IPS-20b (cell line): ENCODE measurements at regions not wholly inside any gene's neighbourhood (a gene's known extent, or its start where the extent isn't known, plus 50 kb on each side); places are given as distances from the start of the nearest gene placed in this dataset.

Experiments
- H3K27ac ChIP-seq: one replicate; pipeline ENCODE4 v1.5.1; 2013; ENCODE audit warnings: low read length
- H3K27me3 ChIP-seq: 2 replicates; pipeline ENCODE4 v1.6.1; 2013; ENCODE audit warnings: mild to moderate bottlenecking, low read length, inconsistent platforms; ENCODE audit not compliant: insufficient read depth
- H3K36me3 ChIP-seq: 2 replicates; pipeline ENCODE4 v1.6.1; 2013; ENCODE audit warnings: low read depth, mild to moderate bottlenecking, inconsistent platforms, low read length, moderate library complexity; ENCODE audit not compliant: insufficient read depth
- H3K4me1 ChIP-seq: 2 replicates; pipeline ENCODE4 v1.6.1; 2013; ENCODE audit warnings: mild to moderate bottlenecking, control low read depth, inconsistent platforms, low read length, moderate library complexity; ENCODE audit not compliant: insufficient read depth
- H3K4me3 ChIP-seq: 2 replicates; pipeline ENCODE4 v1.5.1; 2013; ENCODE audit warnings: mild to moderate bottlenecking, low read length, inconsistent platforms
- H3K9ac ChIP-seq: 2 replicates; pipeline ENCODE4 v1.6.1; 2013; ENCODE audit warnings: low read depth, mild to moderate bottlenecking, inconsistent platforms, low read length, moderate library complexity
- H3K9me3 ChIP-seq: 2 replicates; pipeline ENCODE4 v1.6.1; 2013; ENCODE audit warnings: mild to moderate bottlenecking, low read depth, low read length, inconsistent platforms; ENCODE audit not compliant: insufficient read depth

GRCh38 chr1:55313903-55314302, 98.7 kb upstream of the USP24 start:
- no peaks in the 10 kb centered on the region for H3K9me3 ChIP-seq
- H3K27me3 ChIP-seq = no peaks in the 10 kb centered on the region
- H3K27ac ChIP-seq = no peak overlapping the region
- H3K4me3 ChIP-seq = no peak overlapping the region
- no peak overlapping the region for H3K9ac ChIP-seq
- H3K36me3 ChIP-seq = no peaks in the 10 kb centered on the region
- no peaks in the 10 kb centered on the region for H3K4me1 ChIP-seq

- Histone ChIP-seq H3K9me3 (no peaks in the 10 kb centered on the region), H3K4me3 (no peak overlapping the region), H3K27me3 (no peaks in the 10 kb centered on the region), H3K9ac (no peak overlapping the region), H3K36me3 (no peaks in the 10 kb centered on the region), H3K27ac (no peak overlapping the region), H3K4me1 (no peaks in the 10 kb centered on the region)
Measured at GRCh38 chr1:55311979-55312378, 96.8 kb upstream of the USP24 start.

GRCh38 chr1:55311057-55311641, 96.0 kb upstream of the USP24 start:
- no peaks in the 10 kb centered on the region for H3K36me3 ChIP-seq
- H3K27ac ChIP-seq = no peak overlapping the region
- no peaks in the 10 kb centered on the region for H3K27me3 ChIP-seq
- H3K4me3 ChIP-seq = no peak overlapping the region
- no peak overlapping the region for H3K9ac ChIP-seq
- no peaks in the 10 kb centered on the region for H3K4me1 ChIP-seq
- no peaks in the 10 kb centered on the region for H3K9me3 ChIP-seq

GRCh38 chr1:55310505-55310971, 95.4 kb upstream of the USP24 start:
- Histone ChIP-seq H3K4me1 (no peaks in the 10 kb centered on the region), H3K4me3 (no peak overlapping the region), H3K9ac (no peak overlapping the region), H3K27me3 (no peaks in the 10 kb centered on the region), H3K9me3 (no peaks in the 10 kb centered on the region), H3K36me3 (no peaks in the 10 kb centered on the region), H3K27ac (no peak overlapping the region)

- H3K4me1 ChIP-seq = no peaks in the 10 kb centered on the region
- H3K4me3 ChIP-seq = no peak overlapping the region
- no peaks in the 10 kb centered on the region for H3K9me3 ChIP-seq
- H3K27ac ChIP-seq = no peak overlapping the region
- no peaks in the 10 kb centered on the region for H3K36me3 ChIP-seq
- no peak overlapping the region for H3K9ac ChIP-seq
- no peaks in the 10 kb centered on the region for H3K27me3 ChIP-seq
Measured at GRCh38 chr1:55309786-55310504, 94.8 kb upstream of the USP24 start.

GRCh38 chr1:55309053-55309452, 93.9 kb upstream of the USP24 start:
- H3K4me1 ChIP-seq = no peaks in the 10 kb centered on the region; the same call in 1 of the 2 replicates
- no peaks in the 10 kb centered on the region for H3K36me3 ChIP-seq
- no peaks in the 10 kb centered on the region for H3K9me3 ChIP-seq
- no peak overlapping the region for H3K4me3 ChIP-seq
- no peak overlapping the region for H3K27ac ChIP-seq
- H3K9ac ChIP-seq = no peak overlapping the region
- H3K27me3 ChIP-seq = no peaks in the 10 kb centered on the region

- H3K9ac ChIP-seq = no peak overlapping the region
- no peaks in the 10 kb centered on the region for H3K27me3 ChIP-seq
- no peaks in the 10 kb centered on the region for H3K36me3 ChIP-seq
- no peak overlapping the region for H3K4me3 ChIP-seq
- H3K4me1 ChIP-seq = no peaks in the 10 kb centered on the region; the same call in 1 of the 2 replicates
- H3K9me3 ChIP-seq = no peaks in the 10 kb centered on the region
- no peak overlapping the region for H3K27ac ChIP-seq
Measured at GRCh38 chr1:55305735-55306134, 90.6 kb upstream of the USP24 start.

GRCh38 chr1:55304229-55304740, 89.1 kb upstream of the USP24 start:
- Histone ChIP-seq H3K9ac (no peak overlapping the region), H3K27ac (no peak overlapping the region), H3K4me1 (no peaks in the 10 kb centered on the region; the same call in 1 of the 2 replicates), H3K4me3 (no peak overlapping the region), H3K9me3 (no peaks in the 10 kb centered on the region), H3K36me3 (no peaks in the 10 kb centered on the region), H3K27me3 (no peaks in the 10 kb centered on the region)

- no peaks in the 10 kb centered on the region for H3K27me3 ChIP-seq
- H3K4me3 ChIP-seq = no peak overlapping the region
- peaks cover 3% of the 10 kb centered on the region for H3K4me1 ChIP-seq
- H3K9ac ChIP-seq = no peak overlapping the region
- no peaks in the 10 kb centered on the region for H3K9me3 ChIP-seq
- H3K27ac ChIP-seq = no peak overlapping the region
- no peaks in the 10 kb centered on the region for H3K36me3 ChIP-seq
Measured at GRCh38 chr1:55302972-55303371, 87.8 kb upstream of the USP24 start.

GRCh38 chr1:55301912-55302311, 86.7 kb upstream of the USP24 start:
- no peak overlapping the region for H3K4me3 ChIP-seq
- no peaks in the 10 kb centered on the region for H3K27me3 ChIP-seq
- no peaks in the 10 kb centered on the region for H3K36me3 ChIP-seq
- H3K9ac ChIP-seq = no peak overlapping the region
- H3K9me3 ChIP-seq = no peaks in the 10 kb centered on the region
- H3K4me1 ChIP-seq = peaks cover 3% of the 10 kb centered on the region
- H3K27ac ChIP-seq = no peak overlapping the region

- peaks cover 3% of the 10 kb centered on the region for H3K4me1 ChIP-seq
- no peak overlapping the region for H3K27ac ChIP-seq
- H3K4me3 ChIP-seq = no peak overlapping the region
- no peaks in the 10 kb centered on the region for H3K9me3 ChIP-seq
- H3K36me3 ChIP-seq = no peaks in the 10 kb centered on the region
- H3K27me3 ChIP-seq = no peaks in the 10 kb centered on the region
- no peak overlapping the region for H3K9ac ChIP-seq
Measured at GRCh38 chr1:55300975-55301374, 85.8 kb upstream of the USP24 start.
